Mesenchymal stem cell (in vitro differentiated cells and primary cell): ENCODE measurements at regions not wholly inside any gene's neighbourhood (a gene's known extent, or its start where the extent isn't known, plus 50 kb on each side); places are given as distances from the start of the nearest gene placed in this dataset.
A peak's percentile ranks its signal among the peaks of the same experiment; 100 is the strongest.

Experiments used
- DNase-seq: peaks from one replicate; pipeline ENCODE4 v3.0.0-alpha.2; 2013
- H2AFZ ChIP-seq: one replicate; pipeline ENCODE4 v1.6.1; 2013; ENCODE audit warnings: low read depth, mild to moderate bottlenecking, control low read depth, inconsistent platforms, low read length, moderate library complexity
- H2AK5ac ChIP-seq: 2 replicates; pipeline ENCODE4 v1.6.1; 2013; ENCODE audit warnings: low read length, moderate library complexity, mild to moderate bottlenecking, inconsistent platforms; ENCODE audit not compliant: severe bottlenecking
- H2BK120ac ChIP-seq: one replicate; pipeline ENCODE4 v1.6.1; 2013; ENCODE audit warnings: low read depth, mild to moderate bottlenecking, inconsistent platforms, low read length, moderate library complexity
- H2BK12ac ChIP-seq, 2 experiments: one replicate each; pipeline ENCODE4 v1.6.1; 2013; ENCODE audit warnings: inconsistent platforms in 2 of 2, low read length in 2 of 2, mild to moderate bottlenecking in 2 of 2, moderate library complexity in 2 of 2, control low read depth in 1 of 2
- H2BK15ac ChIP-seq: one replicate; pipeline ENCODE4 v1.6.1; 2013; ENCODE audit warnings: mild to moderate bottlenecking, low read depth, inconsistent platforms; ENCODE audit not compliant: poor library complexity, severe bottlenecking
- H2BK5ac ChIP-seq: 2 replicates; pipeline ENCODE4 v1.6.1; 2013; ENCODE audit warnings: low read depth, mild to moderate bottlenecking, low read length, control low read depth, inconsistent platforms; ENCODE audit not compliant: poor library complexity, severe bottlenecking
- H3K14ac ChIP-seq, 2 experiments: one replicate each; pipeline ENCODE4 v1.6.1; 2013; ENCODE audit warnings: inconsistent platforms in 2 of 2, low read length in 2 of 2, control low read depth in 1 of 2, mild to moderate bottlenecking in 1 of 2, moderate library complexity in 1 of 2
- H3K18ac ChIP-seq, 2 experiments: one replicate each; pipeline ENCODE4 v1.6.1; 2013; ENCODE audit warnings: inconsistent platforms in 2 of 2, low read length in 2 of 2, control low read depth in 1 of 2, low read depth in 1 of 2, mild to moderate bottlenecking in 1 of 2
- H3K23ac ChIP-seq, 2 experiments: one replicate each; pipeline ENCODE4 v1.6.1; 2013; ENCODE audit warnings: inconsistent platforms in 2 of 2, low read length in 2 of 2, mild to moderate bottlenecking in 2 of 2, moderate library complexity in 2 of 2, control low read depth in 1 of 2
- H3K27ac ChIP-seq: 2 replicates; pipeline ENCODE4 v1.5.1; 2013; ENCODE audit warnings: mild to moderate bottlenecking, moderate library complexity, low read length, control low read depth, inconsistent platforms; ENCODE audit not compliant: poor library complexity, severe bottlenecking
- H3K27me3 ChIP-seq, 2 experiments: 2 replicates each; pipeline versions ENCODE4 v1.6.1 to v1.7.0; 2013; ENCODE audit warnings: low read length in 2 of 2, mild to moderate bottlenecking in 2 of 2, moderate library complexity in 2 of 2, control low read depth in 1 of 2, inconsistent platforms in 1 of 2; ENCODE audit not compliant: control insufficient read depth in 1 of 2, insufficient read depth in 1 of 2
- H3K36me3 ChIP-seq, 2 experiments: 2 replicates each; pipeline versions ENCODE4 v1.6.1 to v1.7.0; 2013; ENCODE audit warnings: low read length in 2 of 2, control low read depth in 1 of 2, inconsistent platforms in 1 of 2, low read depth in 1 of 2, mild to moderate bottlenecking in 1 of 2; ENCODE audit not compliant: insufficient read depth in 2 of 2, control insufficient read depth in 1 of 2
- H3K4ac ChIP-seq, 2 experiments: one replicate each; pipeline ENCODE4 v1.6.1; 2013; ENCODE audit warnings: inconsistent platforms in 2 of 2, low read length in 2 of 2, mild to moderate bottlenecking in 2 of 2, moderate library complexity in 2 of 2, control low read depth in 1 of 2, low read depth in 1 of 2
- H3K4me1 ChIP-seq: 2 replicates; pipeline ENCODE4 v1.6.1; 2013; ENCODE audit warnings: low read depth, low read length, control low read depth; ENCODE audit not compliant: control insufficient read depth, insufficient read depth
- H3K4me2 ChIP-seq: 2 replicates; pipeline ENCODE4 v1.6.1; 2013; ENCODE audit warnings: low read length, mild to moderate bottlenecking, inconsistent platforms; ENCODE audit not compliant: poor library complexity, severe bottlenecking
- H3K4me3 ChIP-seq, 2 experiments: 2 replicates each; pipeline versions ENCODE4 v1.5.1 to v1.7.0; 2013; ENCODE audit warnings: low read length in 2 of 2, mild to moderate bottlenecking in 2 of 2, control low read depth in 1 of 2, low read depth in 1 of 2; ENCODE audit not compliant: insufficient read depth in 1 of 2
- H3K79me1 ChIP-seq: replicated peaks from 2 replicates; pipeline ENCODE4 v1.6.1; 2013; ENCODE audit warnings: mild to moderate bottlenecking, control low read depth, low read length, inconsistent platforms; ENCODE audit not compliant: poor library complexity, severe bottlenecking
- H3K9ac ChIP-seq: 2 replicates; pipeline ENCODE4 v1.7.0; 2013; ENCODE audit warnings: mild to moderate bottlenecking, low read length, moderate library complexity
- H3K9me3 ChIP-seq: 2 replicates; pipeline ENCODE4 v1.7.0; 2013; ENCODE audit warnings: mild to moderate bottlenecking, low read length; ENCODE audit not compliant: control insufficient read depth
- H4K8ac ChIP-seq: one replicate; pipeline ENCODE4 v1.6.1; 2013; ENCODE audit warnings: inconsistent platforms, mild to moderate bottlenecking, low read length, moderate library complexity
- H4K91ac ChIP-seq: one replicate; pipeline ENCODE4 v1.6.1; 2013; ENCODE audit warnings: mild to moderate bottlenecking, low read length, inconsistent platforms
- WGBS: methylation state at CpG from one replicate; pipeline ENCODE4 v1.1.7; 2013; ENCODE audit warnings: mixed read lengths; 5-methylcytosine and 5-hydroxymethylcytosine counted together

GRCh38 chr2:116716444-116716843 lies 1098.0 kb upstream of the DDX18 start:
- H2BK5ac ChIP-seq = no peak overlapping the region
- H2BK12ac ChIP-seq = no peak overlapping the region
- WGBS = 100% methylated on average over 1 of the region's 2 CpGs

GRCh38 chr2:116717832-116718231 lies 1096.7 kb upstream of the DDX18 start:
- Histone ChIP-seq H3K79me1 (no peaks in the 10 kb centered on the region), H3K18ac (no peak overlapping the region), H3K4me3 (no peak overlapping the region), H3K27me3 (no peaks in the 10 kb centered on the region), H2BK5ac (no peak overlapping the region), H3K23ac (no peak overlapping the region), H3K4me2 (no peak overlapping the region), H3K4me1 (no peaks in the 10 kb centered on the region), H3K9me3 (no peaks in the 10 kb centered on the region), H3K36me3 (no peaks in the 10 kb centered on the region), H2BK12ac (no peak overlapping the region), H2BK15ac (no peak overlapping the region), H3K9ac (no peak overlapping the region), H4K91ac (no peak overlapping the region), H2AK5ac (no peak overlapping the region), H2BK120ac (no peak overlapping the region), H3K4ac (no peak overlapping the region), H3K27ac (no peak overlapping the region), H3K14ac (no peak overlapping the region), H2AFZ (no peak overlapping the region), H4K8ac (no peak overlapping the region)
- peak; percentile 9 for DNase-seq
- 96% methylated on average over 4 of the region's 4 CpGs for WGBS

More at GRCh38 chr2:116716444-116716843, 1098.0 kb upstream of the DDX18 start:
- Histone ChIP-seq H3K27ac (no peak overlapping the region), H3K79me1 (no peaks in the 10 kb centered on the region), H2AFZ (no peak overlapping the region), H3K4me3 (no peak overlapping the region), H3K18ac (no peak overlapping the region), H3K4me1 (no peaks in the 10 kb centered on the region), H3K23ac (no peak overlapping the region), H2BK120ac (no peak overlapping the region), H2AK5ac (no peak overlapping the region), H3K4me2 (no peak overlapping the region), H3K14ac (no peak overlapping the region), H4K91ac (no peak overlapping the region), H3K9me3 (no peaks in the 10 kb centered on the region), H2BK15ac (no peak overlapping the region), H3K9ac (no peak overlapping the region), H4K8ac (no peak overlapping the region), H3K36me3 (no peaks in the 10 kb centered on the region), H3K4ac (no peak overlapping the region), H3K27me3 (no peaks in the 10 kb centered on the region)
- DNase-seq = no peak

DNA sequence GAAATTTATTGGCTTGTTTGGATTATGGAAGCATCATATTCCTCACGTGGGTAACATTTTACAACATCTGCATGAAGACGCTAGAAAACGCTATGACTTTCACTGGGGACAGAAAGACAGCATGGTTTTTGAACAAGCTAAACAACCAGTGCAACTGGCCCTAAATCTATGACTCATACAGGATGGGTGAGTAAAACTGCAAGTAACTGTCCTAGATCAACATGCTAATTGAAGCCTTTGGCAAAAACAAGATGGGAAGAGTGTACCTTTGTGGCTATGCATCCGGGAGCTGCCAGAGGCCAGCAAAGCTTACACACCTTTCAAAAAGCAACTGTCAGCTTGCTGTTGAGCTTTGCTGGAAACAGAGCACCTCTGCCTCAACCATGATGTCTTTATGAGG lies 1096.0 kb upstream of the DDX18 start:
- Histone ChIP-seq H2BK5ac (no peak overlapping the region), H3K4me1 (no peaks in the 10 kb centered on the region), H4K91ac (no peak overlapping the region), H3K27ac (no peak overlapping the region), H2BK12ac (no peak overlapping the region), H3K18ac (no peak overlapping the region), H2BK15ac (no peak overlapping the region), H3K27me3 (no peaks in the 10 kb centered on the region), H2AK5ac (no peak overlapping the region), H3K4me2 (no peak overlapping the region), H3K9me3 (no peaks in the 10 kb centered on the region), H2AFZ (no peak overlapping the region), H3K9ac (no peak overlapping the region), H3K4ac (no peak overlapping the region), H3K23ac (no peak overlapping the region), H4K8ac (no peak overlapping the region), H3K36me3 (no peaks in the 10 kb centered on the region), H3K79me1 (no peaks in the 10 kb centered on the region), H3K4me3 (no peak overlapping the region), H2BK120ac (no peak overlapping the region), H3K14ac (no peak overlapping the region)
- peak; percentile 28 for DNase-seq
- 70% methylated on average over 4 of the region's 4 CpGs for WGBS

DNA sequence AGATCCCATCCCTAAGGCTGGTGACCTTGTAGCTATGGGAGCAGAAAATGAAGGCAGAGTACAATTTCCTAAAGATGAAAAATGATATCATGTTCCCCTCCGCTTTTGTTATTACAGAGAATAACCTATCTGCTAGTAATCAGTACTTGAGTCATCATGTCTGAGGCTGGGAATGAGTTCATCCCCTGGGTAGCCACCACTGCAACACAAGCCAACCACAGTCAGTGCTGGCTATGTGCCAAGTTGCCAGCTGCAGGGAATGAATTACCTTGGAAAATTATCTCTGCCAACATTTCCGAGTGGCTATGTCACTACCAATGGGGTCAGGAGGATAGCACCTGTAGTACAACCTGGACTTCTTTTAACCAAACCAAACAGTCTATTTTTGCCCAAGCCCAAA lies 1094.7 kb upstream of the DDX18 start:
- Histone ChIP-seq H3K23ac (no peak overlapping the region), H3K4ac (no peak overlapping the region), H2AK5ac (no peak overlapping the region), H2BK5ac (no peak overlapping the region), H3K9ac (no peak overlapping the region), H3K18ac (no peak overlapping the region), H3K27ac (no peak overlapping the region), H3K27me3 (no peaks in the 10 kb centered on the region), H3K9me3 (no peaks in the 10 kb centered on the region), H3K4me3 (no peak overlapping the region), H3K4me1 (no peaks in the 10 kb centered on the region), H3K4me2 (no peak overlapping the region), H3K14ac (no peak overlapping the region), H3K79me1 (no peaks in the 10 kb centered on the region), H3K36me3 (no peaks in the 10 kb centered on the region), H4K8ac (no peak overlapping the region), H2BK15ac (no peak overlapping the region), H2AFZ (no peak overlapping the region), H2BK120ac (no peak overlapping the region), H2BK12ac (no peak overlapping the region), H4K91ac (no peak overlapping the region)
- peak; percentile 38 for DNase-seq
- WGBS = 42% methylated on average over 2 of the region's 2 CpGs
